GM19328 (cell line): ENCODE measurements at regions not wholly inside any gene's neighbourhood (a gene's known extent, or its start where the extent isn't known, plus 50 kb on each side); places are given as distances from the start of the nearest gene placed in this dataset.
"Not testable (repeated sequence)": the region's sequence is repeated elsewhere in the genome, so short reads cannot be mapped to it uniquely, and the experiment has no call there.

Experiments
- ATAC-seq: cut with Tn5 transposase; IDR thresholded peaks from one replicate; pipeline ENCODE4 v1.9.1; 2021; ENCODE audit warnings: mild to moderate bottlenecking, moderate library complexity; ENCODE audit not compliant: unreplicated experiment

DNA sequence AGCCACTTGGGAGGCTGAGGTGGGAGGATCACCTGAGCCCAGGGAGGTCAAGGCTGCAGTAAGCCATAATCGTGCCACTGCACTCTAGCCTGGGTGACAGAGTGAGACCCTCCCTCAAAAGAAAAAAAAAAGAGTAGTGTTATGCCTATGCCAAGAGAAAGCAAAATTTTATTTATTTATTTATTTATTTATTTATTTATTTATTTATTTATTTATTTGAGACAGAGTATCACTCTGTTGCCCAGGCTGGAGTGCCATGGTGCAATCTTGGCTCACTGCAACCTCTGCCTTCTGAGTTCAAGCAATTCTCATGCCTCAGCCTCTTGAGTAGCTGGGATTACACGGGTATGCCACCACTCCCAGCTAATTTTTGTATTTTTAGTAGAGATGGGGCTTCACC is 72.6 kb upstream of the RAPGEF2 start:
- not testable (repeated sequence) for ATAC-seq

DNA sequence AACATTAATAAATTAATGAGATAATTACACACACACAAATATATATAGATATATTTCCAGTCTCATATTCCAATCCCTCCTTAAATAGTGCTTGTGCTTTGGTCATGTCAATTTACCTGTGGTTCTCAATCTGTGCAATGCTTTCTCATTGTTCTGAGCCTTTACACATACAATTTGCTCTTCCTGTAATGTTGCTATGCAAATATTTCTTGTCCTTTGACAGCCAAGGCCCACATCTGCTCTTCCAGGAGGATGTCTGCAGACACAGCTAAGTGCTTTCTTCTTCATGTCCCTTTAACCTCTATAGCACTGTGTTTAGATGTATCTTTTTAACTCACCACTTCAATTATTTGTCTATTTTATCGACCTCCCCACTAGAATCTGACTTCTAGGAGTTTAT is 67.3 kb upstream of the RAPGEF2 start:
- peak; percentile 73 for ATAC-seq

DNA sequence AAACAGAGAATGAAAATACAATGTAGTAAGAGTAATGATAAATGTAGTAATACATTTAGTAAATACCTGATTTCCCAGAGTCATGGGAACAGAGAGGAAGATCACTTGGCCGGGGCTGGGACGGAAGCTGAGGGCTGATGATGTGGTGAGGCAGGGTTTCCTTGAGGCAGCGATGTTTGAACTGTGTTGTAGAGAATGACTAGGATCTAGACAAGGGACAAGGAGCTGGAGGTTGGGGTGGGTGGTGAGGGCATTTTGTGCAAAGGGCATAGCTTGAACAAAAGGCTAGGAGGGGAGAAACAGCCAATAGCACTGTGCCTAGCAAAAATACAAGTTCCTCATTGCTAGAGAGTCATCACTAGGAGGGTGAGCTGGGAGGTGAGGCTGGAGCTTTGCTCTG is 64.3 kb upstream of the RAPGEF2 start:
- no peak for ATAC-seq

DNA sequence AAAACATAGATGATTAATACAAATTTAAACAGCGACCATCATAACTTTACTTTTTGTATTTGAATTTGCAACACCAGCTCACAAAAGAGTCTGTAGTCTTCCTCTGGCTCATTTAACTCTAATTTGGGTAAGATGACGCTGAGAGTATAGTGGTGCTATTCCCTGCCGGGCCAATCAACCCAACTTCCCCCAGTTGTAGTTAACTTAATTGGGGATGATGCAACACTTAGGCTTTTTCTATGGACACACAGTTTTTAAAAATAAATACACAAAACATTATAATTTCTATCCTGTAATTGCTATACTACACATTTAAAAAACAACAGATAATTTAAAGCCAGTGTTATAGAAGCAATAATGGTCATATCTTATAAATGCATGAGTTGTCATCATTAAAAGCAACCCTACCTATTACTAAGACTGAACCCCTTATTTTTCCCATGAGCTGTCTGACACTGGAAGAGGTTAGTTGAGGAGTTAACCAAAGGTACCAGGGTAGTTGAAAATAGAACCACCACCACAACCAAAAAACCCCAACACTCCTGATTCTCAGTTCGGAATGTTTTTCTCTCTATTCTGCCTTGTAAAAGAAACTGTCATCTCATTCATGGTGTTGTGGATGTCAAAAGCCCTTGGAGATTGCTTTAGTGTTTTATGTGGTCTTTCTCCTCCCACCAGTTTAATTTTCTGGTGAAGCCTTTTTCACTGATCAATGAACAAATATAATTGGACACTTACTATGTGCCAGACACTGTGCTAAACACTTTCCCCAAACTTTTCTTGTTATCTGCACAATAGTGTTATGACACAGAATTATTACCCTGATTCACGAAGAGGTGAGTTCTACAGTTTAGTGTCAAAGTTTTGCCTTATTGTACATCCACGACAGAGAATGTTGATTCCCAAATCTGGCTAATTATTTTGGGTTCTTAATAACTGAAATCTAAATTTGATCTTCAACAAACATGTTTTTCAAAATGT is 61.5 kb upstream of the RAPGEF2 start:
- no peak for ATAC-seq

DNA sequence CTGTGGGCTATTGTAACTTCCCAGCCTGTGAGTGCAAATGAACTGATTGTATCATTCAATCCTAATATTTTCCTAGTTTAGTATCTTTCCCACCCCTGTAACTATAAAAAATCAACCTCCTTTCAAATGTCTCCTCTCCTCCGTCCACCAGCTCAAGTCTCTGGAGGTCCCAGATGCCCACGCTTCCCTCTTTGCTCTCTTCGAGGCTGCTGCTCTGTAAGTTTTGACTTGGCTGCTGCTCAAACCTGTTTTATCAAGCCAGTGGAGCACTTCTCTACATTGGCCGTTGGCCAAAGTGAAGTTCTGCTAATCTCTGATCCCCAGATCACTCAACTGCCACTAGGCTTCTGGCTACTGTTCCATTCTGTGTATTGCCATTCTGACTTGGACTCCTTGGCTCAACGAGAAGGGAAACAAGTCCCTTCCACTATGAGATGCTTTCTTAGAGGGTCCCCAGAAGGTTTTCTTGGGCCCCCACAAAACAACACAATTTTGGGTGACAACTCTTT is 60.7 kb upstream of the RAPGEF2 start:
- ATAC-seq = no peak

DNA sequence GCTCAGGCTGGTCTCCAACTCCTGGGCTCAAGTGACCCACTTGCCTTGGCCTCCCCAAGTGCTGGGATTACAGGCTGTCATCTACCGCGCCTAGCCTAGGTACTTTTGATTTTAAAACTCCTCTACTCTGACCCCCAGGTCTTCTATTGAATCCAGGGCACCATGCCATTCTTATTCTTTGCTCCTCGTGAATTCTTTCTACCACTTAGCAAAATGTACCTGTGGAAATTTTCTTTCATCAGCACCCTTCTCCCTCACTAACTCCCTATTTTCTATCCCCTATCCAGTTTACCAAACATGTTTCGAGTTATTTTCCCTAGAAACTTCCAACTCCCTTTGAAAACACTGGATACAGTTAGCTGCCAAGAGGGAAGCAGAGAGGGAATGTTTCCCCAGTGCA is 60.0 kb upstream of the RAPGEF2 start:
- no peak for ATAC-seq

DNA sequence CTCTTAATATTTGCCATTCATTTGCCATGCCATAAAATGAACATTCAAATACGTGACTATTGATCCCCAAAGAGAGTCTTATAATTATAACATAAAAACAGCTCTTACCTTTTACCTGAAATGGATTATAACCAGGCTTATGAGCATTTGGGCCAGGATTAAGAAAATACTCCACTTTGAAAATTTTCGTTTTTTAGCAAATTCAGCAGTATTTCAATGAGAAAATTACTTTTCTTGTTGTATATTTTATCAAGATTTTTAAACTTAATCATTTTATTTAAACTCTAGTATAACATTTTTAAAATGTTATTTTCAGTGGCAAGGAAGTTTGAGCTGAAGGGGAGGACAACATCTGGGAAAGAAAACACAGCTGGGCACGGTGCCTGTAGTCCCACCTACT is 59.0 kb upstream of the RAPGEF2 start:
- ATAC-seq = no peak

DNA sequence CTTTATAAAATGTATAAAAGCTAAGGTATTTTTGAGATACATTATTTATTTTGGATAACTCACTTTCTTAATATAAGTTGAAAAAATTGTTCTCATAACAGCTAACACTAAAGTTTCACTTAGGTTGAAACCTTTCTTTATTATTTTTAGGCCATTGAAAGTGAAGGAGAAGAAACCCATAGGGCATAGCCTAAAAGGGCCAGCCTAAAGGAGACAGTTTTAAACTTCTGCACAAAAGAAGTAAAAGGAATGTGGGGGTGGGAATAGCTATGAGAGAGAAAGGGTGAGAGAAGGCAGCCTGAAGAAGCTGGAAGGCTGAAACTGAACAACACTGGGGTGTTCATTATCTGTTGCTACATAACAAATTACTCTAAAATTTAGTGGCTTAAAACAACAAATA is 57.6 kb upstream of the RAPGEF2 start:
- ATAC-seq = no peak

DNA sequence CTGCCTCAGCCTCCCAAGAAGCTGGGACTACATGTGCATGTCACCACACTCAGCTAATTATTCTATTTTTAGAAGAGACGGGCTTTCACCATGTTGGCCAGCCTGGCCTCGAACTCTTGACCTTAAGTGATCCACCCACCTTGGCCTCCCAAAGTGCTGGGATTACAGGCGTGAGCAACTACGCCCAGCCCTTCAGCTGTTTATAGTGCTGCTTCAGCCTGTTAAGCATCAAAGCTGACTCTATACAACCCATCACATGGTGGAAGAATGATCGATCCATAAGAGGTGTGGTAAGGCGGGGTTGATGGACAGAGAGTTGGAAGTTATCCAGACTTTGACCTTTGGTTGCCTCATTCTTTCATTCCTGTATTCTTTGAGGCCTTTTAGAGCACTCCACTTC is 56.2 kb upstream of the RAPGEF2 start:
- ATAC-seq = no peak

DNA sequence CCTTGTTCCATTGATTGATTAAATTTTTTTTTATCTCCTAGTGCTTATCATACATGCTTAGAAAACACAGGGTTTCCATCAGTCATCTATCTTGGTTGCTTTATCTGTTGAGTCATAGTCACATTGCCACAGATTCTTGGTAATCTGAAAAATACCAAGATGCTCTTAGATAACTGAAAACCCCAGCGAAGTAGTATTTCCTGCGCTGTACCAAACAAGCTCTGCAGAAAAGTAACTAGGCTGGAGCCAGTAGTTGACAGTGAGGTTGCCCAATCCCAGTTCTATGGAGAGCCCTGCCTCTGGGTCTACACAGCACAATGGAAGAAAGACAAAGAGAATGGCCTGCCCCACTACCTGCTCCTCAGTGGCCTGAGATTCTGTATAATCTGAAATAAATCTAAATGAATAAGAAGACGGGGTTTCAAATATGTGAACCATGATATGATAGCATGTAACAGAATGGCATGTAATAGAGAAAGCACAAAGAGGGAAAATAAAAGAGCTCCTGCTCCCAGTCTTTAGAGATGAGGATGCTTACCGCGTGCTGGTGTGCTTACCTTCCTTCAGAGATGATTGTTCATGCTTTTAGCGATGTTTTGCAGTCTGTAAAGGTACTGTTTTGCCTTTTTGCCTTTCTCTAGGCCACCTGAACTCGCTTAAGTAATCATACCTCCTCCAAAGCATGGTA is 55.3 kb upstream of the RAPGEF2 start:
- ATAC-seq = no peak

DNA sequence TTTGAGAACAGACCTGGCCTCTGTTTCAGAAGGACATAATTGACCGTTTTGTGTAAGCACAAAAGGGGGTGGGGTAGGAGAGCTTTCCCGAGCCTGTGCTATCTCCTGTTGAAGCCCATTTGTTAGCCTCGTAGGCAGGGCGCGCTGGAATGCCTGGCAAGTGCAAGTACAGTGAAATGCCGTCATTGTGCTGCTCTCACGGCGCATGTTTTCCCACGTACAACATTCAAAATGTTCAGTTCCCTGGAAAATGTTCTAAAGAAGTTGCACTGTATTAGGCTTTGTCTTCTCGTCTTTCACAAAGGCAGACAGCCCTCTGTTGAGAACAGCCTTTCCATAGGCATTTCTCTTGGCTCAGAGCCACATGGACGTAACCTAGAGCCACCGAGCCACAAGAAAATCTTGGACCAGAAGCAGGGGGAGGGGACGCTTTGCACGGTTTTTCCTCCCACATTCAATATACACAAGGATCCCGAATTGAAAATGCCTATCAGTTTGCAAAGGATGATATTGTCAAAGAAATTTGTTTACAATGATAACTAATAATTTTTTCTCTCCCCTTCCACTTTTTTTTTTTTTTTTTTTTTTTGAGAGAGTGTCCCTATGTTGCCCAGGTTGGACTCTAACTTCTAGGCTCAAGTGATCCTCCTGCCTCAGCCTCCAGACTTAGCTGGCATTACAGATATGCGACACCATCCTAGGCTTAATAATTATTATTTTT is 54.6 kb upstream of the RAPGEF2 start:
- no peak for ATAC-seq

DNA sequence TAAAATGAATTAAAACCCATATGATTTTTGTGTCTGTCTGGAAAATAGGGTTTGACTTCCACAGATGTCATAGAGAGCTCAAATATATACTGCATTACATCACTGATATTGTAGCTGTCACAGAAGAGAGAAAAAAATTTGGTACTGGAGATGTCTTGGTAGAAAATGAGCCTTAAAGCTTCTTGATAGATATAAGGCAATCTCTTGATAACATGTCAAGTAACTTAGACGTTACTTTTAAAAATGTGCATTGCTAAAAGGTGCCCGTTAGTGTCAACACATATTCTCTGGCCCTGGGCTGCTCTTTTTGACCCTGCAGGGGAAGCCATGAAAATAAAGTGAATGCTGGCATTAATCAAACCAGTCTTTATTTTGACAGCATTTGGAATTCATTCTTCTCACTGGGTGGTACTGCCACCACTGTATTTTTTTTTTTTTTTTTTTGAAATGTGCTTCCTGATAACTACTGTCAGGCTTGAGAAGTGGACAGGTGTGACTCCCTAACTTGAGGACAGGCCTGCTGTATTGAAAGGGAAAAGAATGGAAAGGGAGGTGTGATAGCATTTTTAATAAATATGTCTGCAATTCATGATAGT is 53.0 kb upstream of the RAPGEF2 start:
- ATAC-seq = no peak

DNA sequence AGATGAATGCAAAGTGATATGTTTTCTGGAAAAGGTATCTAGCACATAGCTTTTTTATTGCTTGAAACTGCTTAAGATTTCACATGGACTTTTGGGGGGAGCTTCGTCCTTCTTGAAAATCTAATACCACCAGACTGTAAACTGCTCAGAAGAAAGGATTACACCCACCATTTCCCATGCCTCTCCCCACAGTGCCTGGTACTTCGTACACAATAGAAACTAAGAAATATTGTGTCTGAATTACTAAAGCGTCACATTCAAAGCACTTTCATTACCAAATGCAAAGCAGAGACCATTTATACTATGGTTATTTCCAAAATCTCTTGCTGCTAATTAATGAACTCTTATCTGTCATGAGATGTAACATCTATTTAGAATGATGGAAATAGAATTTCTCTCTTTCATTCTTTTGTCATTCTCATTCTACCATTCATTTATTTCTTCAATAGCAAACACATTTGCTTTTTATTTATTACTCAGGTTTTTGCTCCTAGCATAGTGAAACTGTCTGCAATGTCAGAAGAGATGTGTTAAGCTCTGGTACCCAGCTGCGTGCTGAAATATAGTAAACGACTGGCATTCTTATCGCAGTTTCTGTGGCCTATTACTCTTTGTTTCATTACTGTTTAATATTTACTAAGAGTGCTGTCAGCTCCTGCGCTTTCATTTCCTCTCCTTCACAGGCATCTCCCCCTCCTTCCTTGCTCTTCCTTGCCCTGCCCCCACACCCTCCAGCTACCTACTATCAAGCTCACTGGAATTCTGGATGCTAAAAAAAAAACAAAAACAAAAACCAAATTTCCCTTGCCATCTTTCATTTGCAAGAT is 51.4 kb upstream of the RAPGEF2 start:
- peak; percentile 80 for ATAC-seq

DNA sequence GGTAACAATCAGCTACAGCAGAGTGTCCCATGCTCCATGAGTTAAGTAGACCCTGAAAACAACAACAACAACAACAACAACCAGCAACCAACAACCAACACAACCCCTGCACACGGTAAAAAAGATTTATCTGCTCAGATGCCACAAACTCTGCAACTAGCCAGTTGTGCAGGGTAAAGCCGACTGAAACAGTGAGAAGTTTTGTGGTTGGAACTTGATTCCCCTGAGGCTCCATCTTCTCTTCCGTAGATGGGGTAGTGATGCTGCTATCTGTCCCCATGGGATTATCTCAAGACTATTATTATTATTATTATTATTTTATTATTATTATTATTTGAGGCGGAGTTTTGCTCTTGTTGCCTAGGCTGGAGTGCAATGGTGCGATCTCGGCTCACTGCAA is 50.6 kb upstream of the RAPGEF2 start:
- peak; percentile 43 for ATAC-seq
